ENCODE measurements at regions not wholly inside any gene's neighbourhood (a gene's known extent, or its start where the extent isn't known, plus 50 kb on each side); places are given as distances from the start of the nearest gene placed in this dataset.

DNA sequence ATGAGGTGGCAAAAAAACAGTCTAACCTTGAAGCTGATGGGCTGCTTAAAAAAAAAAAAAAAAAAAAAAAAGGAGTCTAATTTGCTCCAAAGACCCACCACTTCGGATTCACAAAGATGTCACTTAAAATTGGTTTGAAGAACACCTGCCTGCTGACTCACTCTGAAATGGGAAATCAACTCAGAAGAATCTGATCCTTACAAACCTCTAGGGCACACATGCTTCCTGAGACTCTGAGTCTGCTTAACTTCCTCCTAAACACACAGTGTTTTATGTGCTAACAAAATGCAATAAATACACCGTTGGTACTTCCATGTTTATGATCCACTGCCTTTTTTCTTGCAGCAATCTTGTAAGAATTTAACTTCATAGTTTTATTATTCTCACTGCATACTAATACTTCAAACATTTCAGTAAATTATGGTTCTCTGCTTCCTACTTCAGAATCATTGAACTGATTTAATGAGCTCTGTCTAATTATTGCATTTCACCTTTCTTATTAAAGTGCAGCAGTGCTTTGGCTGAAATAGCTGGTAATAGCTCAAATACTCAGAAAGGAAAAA, 73.0 kb upstream of the FRMD4B start:
- DNase-seq (ENCODE audit: low read depth, low spot score) = no peak
- no peak overlapping the region for H3K4me3 ChIP-seq (ENCODE audit: low read length)

DNA sequence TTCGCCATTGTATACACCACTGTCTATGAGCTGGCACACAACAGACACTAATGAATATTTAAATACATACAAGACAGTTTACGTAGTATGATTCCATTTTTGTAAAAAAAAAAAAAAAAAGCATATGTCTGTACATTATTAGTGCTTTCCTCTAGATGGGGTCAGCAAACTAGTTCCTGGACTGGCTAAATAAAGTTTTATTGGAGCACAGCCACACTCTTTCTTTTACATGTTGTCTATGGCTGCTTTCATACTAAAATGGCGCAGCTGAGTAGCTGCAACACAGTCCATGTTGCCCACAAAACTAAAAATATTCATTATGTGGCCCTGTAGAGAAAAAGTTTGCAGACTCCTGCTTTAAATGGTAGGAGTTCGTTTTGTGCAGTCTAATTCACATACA, 70.7 kb upstream of the FRMD4B start:
- H3K4me3 ChIP-seq (ENCODE audit: low read length) = no peak overlapping the region
- DNase-seq (ENCODE audit: low read depth, low spot score) = no peak

DNA sequence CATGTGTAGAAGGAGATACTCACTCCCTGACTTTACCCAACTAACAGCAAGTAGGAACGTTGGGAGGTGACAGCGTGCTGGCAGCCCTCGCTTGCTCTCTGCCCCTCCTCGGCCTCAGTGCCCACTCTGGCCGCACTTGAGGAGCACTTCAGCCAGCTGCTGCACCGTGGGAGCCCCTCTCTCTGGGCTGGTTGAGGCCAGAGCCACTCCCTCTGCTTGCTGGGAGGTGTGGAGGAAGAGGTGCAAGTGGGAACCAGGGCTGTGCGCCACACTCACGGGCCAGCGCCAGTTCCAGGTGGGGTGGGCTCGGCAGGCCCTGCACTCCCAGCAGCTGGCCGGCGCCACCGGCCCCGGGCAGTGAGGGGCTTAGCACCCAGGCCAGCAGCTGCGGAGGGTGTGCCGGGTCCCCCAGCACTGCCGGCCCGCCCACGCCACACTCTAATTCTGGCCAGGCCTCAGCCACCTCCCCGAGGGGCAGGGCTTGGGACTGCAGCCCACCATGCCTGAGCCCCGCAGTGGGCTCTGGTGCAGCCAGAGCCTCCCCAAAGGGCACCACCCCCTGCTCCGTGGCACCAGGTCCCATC, 68.4 kb upstream of the FRMD4B start:
- H3K4me3 ChIP-seq (ENCODE audit: low read length) = no peak overlapping the region
- no peak for DNase-seq (ENCODE audit: low read depth, low spot score)

DNA sequence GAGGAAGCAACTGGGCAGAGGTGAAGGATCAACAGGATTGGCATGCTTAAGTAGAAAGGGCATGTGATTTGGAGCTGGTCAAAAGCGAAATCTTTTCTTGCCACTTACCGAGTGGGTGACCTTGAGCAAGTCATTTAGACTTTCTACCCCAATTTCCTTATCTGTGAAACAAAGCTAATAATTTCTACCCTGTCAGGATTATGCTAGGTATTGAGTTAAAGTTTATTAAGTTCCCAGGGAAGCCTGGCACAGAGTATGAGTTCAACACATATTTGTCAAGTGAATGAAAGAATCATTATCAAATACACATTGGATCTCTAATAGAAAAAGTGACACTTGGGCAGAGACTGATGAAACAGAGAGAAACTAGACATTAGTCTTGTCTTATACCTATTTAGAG, 66.4 kb upstream of the FRMD4B start:
- no peak for DNase-seq (ENCODE audit: low read depth, low spot score)
- no peak overlapping the region for H3K4me3 ChIP-seq (ENCODE audit: low read length)

DNA sequence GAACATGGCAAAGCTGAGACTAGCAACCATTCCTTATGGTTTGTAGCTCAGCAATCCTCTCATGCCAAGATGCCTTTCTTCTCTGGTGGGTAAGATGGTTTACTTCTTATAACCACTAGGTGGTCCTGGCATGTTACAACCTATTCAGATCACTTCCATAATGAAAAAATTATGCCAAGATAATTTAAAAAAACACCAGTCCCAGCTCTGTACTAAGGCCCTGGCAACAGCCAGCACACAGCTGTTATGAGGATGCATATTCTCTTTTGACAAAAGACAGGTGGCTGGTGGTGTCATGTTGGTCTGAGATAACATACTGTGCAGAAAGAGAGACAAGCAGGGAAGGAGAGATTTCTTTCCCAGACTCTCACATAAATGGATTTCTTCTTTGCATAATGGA, 65.7 kb upstream of the FRMD4B start:
- no peak for DNase-seq (ENCODE audit: low read depth, low spot score)
- H3K4me3 ChIP-seq (ENCODE audit: low read length) = no peak overlapping the region

DNA sequence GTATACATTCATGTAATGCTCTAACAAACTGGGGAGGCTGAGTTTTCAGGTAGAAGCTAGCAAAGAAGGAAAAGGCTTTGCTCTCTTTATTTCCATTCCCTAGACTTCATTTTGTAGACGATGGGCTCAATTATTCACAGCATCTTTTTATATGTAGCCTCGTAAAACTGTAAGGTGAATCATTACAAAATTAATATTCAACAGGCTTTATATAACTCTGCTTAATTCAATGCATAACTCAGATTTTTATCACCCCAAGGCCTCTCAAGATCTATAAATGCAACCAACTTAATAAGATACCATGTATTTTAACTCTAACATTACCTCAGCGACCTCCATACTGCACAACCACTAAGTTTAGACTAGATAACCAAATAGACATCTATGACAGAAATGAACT, 63.0 kb upstream of the FRMD4B start:
- no peak for DNase-seq (ENCODE audit: low read depth, low spot score)

DNA sequence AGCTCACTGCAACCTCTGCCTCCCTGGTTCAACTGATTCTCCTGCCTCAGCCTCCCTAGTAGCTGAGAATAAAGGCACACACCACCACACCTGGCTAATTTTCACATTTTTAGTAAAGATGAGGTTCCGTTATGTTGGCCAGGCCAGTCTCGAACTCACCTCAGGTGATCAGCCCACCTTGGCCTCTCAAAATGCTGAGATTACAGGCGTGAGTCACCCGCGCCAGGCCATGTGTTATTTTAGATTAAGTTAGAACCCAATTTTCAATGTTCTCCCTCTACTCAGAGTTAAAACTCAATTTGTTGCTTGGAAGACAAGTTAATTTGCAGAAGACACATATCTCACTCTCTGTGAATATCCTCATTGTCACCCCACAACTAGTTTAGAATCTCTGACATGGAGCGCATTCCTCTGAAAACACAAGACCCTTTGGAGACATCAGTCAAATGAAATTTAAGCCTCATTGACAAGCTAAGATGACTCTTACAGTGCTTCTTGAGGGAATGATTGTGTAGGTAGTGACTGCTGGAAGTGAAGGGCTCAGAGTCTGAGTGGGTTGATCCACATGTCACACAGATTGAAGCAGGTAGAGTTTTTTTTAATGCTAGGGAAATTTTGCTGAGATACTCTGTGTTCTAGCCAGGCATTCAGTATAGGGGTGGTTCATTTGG, 60.6 kb upstream of the FRMD4B start:
- no peak overlapping the region for H3K4me3 ChIP-seq (ENCODE audit: low read length)
- DNase-seq (ENCODE audit: low read depth, low spot score) = no peak

More for the DNA sequence above, 63.0 kb upstream of the FRMD4B start:
- no peak overlapping the region for H3K4me3 ChIP-seq (ENCODE audit: low read length)

DNA sequence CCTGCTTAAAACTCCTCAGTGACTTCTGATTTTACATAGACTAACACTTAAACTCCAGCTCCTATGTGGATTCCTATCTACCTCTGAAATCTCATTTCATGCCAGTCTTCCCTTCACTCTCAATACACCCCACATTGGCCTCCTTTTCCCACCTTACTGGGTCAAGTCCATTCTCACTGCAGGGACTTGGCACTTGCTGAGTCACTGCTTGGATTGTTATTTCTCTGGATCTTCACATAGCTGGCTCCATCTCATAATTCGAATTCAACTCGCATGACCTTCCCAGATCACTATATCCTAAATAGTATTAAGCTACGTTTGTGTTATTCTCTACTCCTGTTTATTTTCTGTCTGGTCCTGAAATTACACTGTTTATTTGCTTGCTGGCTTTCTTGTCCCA, 59.6 kb upstream of the FRMD4B start:
- DNase-seq (ENCODE audit: low read depth, low spot score) = no peak
- H3K4me3 ChIP-seq (ENCODE audit: low read length) = no peak overlapping the region

DNA sequence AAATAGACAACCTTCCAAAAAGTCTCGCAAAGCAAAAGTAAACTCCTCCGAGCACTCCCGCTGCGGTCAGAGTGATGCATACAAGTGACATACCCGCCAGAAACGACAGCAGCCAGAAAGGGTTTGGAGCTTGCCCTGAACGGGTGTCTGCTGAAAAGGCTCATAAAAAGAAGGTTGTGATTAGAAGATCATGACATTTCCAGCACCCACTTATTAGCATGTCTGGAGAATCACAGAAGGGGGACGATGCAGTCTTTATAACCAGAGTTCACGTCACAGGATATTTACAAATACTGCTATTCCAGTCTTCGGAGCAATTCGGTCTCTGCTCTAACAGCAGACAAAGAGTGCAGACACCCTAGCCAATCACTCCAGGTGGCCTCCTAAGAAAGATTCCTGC, 59.1 kb upstream of the FRMD4B start:
- no peak overlapping the region for H3K4me3 ChIP-seq (ENCODE audit: low read length)
- DNase-seq (ENCODE audit: low read depth, low spot score) = no peak

DNA sequence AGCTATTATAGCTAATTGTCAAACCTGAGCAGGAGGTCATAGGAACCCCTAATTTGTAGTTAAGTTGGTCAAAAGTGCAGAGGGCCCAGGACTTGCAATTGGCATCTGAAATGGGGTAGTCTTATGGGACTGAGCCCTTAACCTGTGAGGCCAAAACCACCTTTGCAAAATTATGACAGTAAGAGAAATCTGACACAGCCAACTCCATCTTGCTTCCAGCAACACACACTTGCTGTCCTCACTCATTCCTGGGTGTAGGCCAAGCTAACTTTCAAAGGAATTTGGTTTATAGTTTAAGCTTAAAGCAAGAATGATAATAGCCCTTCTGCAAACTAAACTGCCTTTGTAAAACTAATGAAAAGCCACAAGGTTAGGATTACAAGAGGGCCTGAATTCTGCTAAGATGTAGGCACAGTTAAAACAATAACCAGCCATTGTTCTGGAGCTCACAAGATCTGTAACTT, 57.6 kb upstream of the FRMD4B start:
- DNase-seq (ENCODE audit: low read depth, low spot score) = no peak
- H3K4me3 ChIP-seq (ENCODE audit: low read length) = no peak overlapping the region

DNA sequence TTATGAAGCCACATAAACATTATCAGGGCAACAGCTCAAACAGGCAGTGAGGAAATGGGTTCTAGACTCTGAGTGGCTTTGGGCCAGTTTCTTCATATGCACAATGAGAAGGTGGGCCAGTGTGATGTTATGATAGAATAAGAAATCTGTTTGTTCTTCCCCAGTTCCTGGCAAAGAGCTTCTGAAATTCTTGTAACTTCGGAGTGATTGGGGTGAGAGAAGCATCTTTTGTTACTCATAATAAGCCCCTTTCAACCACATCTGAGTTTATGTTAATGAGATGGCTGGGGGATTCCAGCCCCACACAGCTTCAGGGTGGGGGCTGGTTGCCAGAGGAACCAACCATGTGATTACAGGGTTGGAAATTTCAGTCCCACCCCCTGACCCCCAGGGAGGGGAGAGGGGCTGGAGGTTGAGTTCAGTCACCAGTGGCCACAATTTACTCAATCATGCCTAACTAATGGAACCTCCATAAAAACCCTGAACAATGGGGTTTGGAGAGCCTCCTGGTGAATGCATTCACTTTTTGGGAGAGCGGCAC, 57.0 kb upstream of the FRMD4B start:
- no peak overlapping the region for H3K4me3 ChIP-seq (ENCODE audit: low read length)
- DNase-seq (ENCODE audit: low read depth, low spot score) = no peak

DNA sequence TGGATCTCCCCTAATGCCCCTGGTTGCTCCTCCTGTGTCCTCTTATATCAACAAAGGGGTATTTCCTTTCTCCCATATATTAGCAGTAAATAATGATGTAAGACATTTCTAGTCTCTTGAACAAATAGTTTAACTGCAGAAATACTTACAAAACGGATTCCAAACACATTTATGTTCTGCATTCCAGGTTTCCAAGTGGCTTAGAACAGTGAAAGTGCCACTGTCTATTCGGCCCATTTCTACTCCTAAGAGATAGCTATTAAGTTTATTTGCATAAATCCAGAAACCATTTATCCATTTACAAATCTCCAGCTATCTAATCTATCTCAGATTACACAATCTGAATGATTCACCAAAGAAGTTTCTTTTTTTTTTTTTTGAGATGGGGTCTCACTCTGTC, 55.8 kb upstream of the FRMD4B start:
- DNase-seq (ENCODE audit: low read depth, low spot score) = no peak
- no peak overlapping the region for H3K4me3 ChIP-seq (ENCODE audit: low read length)

DNA sequence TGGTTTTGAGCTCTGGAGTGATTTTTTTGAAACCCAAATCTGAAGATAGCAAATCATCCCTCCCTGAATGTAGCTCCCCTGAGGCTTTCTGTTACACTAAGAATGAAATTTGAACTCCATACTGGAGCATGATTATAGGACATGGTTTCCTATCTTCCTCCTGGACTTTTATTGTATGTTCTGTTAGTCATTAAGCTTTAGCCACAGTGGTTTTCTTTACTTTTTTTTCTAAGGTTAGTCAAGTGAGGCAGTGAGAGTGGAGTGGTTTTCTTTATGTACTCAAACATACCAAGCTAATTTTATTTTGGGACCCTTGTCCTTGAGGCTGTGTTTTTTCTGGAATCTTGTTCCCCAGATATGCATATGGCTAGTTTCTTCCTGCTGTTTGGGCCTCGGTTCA, 55.2 kb upstream of the FRMD4B start:
- no peak overlapping the region for H3K4me3 ChIP-seq (ENCODE audit: low read length)
- DNase-seq (ENCODE audit: low read depth, low spot score) = no peak

DNA sequence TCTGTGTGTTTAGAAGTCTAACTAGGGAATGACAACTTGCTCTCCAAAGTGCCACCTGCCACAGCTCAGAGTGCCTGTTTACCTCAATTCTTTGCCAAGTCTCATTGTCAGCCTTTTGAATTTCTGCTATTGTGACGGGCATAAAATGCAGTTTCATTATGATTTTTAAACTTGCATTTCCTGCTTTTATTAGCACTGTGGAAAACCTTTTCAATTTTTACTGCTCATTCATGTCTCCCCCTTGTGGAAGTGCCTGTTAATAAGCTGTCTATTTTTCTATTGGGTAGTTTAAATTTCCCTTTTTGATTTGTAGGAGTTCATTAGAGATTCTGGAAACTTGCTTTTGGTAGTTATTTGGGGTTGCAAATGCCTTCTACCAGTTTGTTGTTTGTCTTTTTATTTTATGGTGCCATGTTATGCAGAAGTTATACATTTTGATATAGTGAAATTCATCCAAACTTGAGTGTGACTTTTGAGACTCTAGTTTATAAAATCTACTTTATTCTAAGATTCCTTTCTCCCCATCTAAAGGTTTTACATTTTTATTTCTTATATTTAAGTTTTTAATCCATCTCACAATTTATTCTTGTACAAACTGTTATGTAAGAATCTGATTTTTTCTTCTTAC, 53.9 kb upstream of the FRMD4B start:
- DNase-seq (ENCODE audit: low read depth, low spot score) = no peak
- no peak overlapping the region for H3K4me3 ChIP-seq (ENCODE audit: low read length)

DNA sequence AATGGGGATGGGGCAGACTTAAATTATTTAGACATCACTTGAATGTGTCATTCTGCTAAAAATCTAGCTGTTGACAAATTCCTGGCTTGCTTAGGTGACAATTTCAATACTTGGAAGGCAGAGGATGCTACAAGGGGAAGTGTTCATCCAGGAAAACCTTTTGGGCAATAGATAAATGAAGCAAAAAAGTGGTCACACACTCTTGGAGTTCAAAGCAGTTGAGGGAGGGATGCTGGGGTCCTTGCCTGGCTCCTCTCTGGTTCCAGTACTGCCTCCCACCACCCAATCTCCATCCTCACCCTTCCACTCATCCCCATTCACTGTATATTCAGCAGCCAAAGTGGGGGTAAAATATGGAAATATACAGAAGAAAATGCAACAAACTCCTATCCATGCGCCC, 52.6 kb upstream of the FRMD4B start:
- H3K4me3 ChIP-seq (ENCODE audit: low read length) = no peak overlapping the region
- DNase-seq (ENCODE audit: low read depth, low spot score) = no peak

DNA sequence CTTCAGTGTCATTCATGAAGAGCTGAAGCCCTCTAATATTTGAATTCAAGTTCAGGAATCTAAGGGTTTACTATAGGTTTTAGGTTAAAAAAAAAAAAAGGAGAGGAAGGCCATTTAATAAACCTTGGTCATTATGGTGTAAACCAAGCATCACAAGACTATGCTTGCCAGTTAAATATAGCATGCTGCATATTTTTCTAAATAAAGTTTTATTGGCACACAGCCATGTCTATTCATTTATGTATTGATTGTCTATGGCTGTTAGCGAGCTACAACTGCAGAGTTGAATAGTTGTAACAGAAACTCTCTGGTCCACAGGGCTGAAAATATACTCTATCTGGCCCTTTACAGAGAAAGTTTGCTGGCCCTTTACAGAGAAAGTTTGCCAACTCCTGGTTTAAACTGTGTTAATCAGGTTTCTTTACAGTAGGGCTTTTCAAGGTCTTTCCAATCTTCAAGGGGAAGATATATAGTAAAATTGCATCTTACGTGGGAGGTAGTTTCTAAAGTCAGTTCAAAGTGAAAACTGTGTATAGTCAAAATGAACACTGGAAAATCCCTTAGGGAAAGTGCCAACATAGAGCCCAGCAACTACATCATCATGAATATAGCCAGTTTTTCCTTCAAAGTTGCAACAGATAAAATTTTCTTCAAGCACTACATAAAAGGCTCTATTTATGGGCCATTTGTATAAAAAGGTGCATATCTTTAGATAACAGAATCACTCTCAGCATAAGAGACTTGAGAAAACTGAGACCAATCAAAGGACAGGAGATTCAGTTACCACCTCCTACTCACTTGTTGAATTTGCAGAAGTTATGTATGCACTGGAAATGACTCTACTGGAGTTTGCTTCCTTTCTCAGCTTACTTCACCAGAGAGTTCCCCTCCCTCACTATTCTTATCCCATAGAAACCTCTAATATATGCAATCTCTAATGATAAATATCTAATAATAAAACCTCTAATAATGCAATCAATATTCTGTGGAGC, 49.7 kb upstream of the FRMD4B start:
- DNase-seq (ENCODE audit: low read depth, low spot score) = no peak
- H3K4me3 ChIP-seq (ENCODE audit: low read length) = no peak overlapping the region

Data from Jurkat, Clone E6-1 (cell line).